GM12878 (cell line): ENCODE measurements at regions not wholly inside any gene's neighbourhood (a gene's known extent, or its start where the extent isn't known, plus 50 kb on each side); places are given as distances from the start of the nearest gene placed in this dataset.

Experiments
- ASH2L ChIP-seq: fragments of 300-600, 200-600 bp; sonication (generic); IDR thresholded peaks from 2 replicates; pipeline ENCODE4 v1.6.1; 2017; ENCODE audit warnings: low read depth, mild to moderate bottlenecking, borderline replicate concordance
- BHLHE40 ChIP-seq, 2 experiments: fragments of 450-650 bp in 1 of 2; IDR thresholded peaks; 2 replicates each; pipeline ENCODE4 v1.6.1; 2011 to 2017; ENCODE audit warnings: low read depth in 2 of 2, borderline replicate concordance in 1 of 2, improper control_type of control experiment in 1 of 2, low read length in 1 of 2, mild to moderate bottlenecking in 1 of 2
- KDM1A ChIP-seq: fragments of 200-600 bp; sonication (generic); IDR thresholded peaks from 2 replicates; pipeline ENCODE4 v1.6.1; 2016; ENCODE audit warnings: borderline replicate concordance
- MXI1 ChIP-seq: fragments of 150-350 bp; IDR thresholded peaks from 2 replicates; pipeline ENCODE4 v1.6.1; 2011; ENCODE audit warnings: low read depth, mild to moderate bottlenecking, inconsistent platforms, low read length, improper control_type of control experiment
- SIN3A ChIP-seq: IDR thresholded peaks from 2 replicates; pipeline ENCODE4 v1.6.1; 2012; ENCODE audit warnings: low read depth, low read length, improper control_type of control experiment
- SIX5 ChIP-seq: IDR thresholded peaks from 2 replicates; pipeline ENCODE4 v1.6.1; 2011; ENCODE audit warnings: mild to moderate bottlenecking, low read depth, low read length, moderate library complexity; ENCODE audit not compliant: severe bottlenecking
- WRNIP1 ChIP-seq: IDR thresholded peaks from 2 replicates; pipeline ENCODE4 v1.6.1; 2011; ENCODE audit warnings: low read depth, low read length, improper control_type of control experiment, borderline replicate concordance
- TF ChIP-seq, protein P1 (sequence below): IDR thresholded peaks from 2 replicates; pipeline ENCODE4 v1.6.1; 2012; ENCODE audit warnings: mild to moderate bottlenecking, low read depth, low read length
- TF ChIP-seq, protein P2 (sequence below): fragments of 450-650 bp; IDR thresholded peaks from 2 replicates; pipeline ENCODE4 v1.6.1; 2017; ENCODE audit warnings: mild to moderate bottlenecking, low read depth, inconsistent platforms; ENCODE audit not compliant: poor library complexity, severe bottlenecking
- TF ChIP-seq, protein P3 (sequence below), 3 experiments: IDR thresholded peaks in 2 of 3; conservative IDR thresholded peaks in 1 of 3; 2 replicates each; pipeline ENCODE4 v1.5.1; 2011; ENCODE audit warnings: low read depth in 3 of 3, low read length in 3 of 3, mild to moderate bottlenecking in 3 of 3, control low read depth in 2 of 3, moderate library complexity in 2 of 3, inconsistent platforms in 1 of 3, mixed read lengths in 1 of 3; ENCODE audit not compliant: control insufficient read depth in 2 of 3, insufficient read depth in 1 of 3; ENCODE audit errors: extremely low read depth in 1 of 3
- TF ChIP-seq, protein P4 (sequence below): IDR thresholded peaks from 2 replicates; pipeline ENCODE4 v1.6.1; 2011; ENCODE audit warnings: low read depth, mild to moderate bottlenecking, low read length, moderate library complexity, borderline replicate concordance; ENCODE audit errors: extremely low read depth

DNA sequence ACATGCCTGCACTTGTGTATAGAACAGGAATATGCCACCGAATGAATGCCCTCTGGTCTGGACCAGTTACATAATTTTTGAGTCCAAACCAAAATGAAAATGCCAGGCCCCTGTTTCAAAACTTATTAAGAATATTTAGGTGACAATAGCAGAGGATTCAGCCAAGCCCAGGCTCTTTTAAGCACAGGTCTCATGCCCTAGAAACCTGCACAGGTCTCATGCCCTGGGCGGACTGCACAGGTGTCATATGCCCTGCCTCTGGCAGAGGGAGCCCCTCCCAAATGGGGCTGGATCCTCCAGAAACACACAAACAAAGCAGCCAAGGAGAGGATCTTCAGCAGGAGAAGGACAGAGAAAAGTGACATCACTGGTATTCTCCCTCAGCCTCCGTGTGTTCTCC, 605.4 kb upstream of the NRP1 start:
- TF ChIP-seq, protein P1, sequence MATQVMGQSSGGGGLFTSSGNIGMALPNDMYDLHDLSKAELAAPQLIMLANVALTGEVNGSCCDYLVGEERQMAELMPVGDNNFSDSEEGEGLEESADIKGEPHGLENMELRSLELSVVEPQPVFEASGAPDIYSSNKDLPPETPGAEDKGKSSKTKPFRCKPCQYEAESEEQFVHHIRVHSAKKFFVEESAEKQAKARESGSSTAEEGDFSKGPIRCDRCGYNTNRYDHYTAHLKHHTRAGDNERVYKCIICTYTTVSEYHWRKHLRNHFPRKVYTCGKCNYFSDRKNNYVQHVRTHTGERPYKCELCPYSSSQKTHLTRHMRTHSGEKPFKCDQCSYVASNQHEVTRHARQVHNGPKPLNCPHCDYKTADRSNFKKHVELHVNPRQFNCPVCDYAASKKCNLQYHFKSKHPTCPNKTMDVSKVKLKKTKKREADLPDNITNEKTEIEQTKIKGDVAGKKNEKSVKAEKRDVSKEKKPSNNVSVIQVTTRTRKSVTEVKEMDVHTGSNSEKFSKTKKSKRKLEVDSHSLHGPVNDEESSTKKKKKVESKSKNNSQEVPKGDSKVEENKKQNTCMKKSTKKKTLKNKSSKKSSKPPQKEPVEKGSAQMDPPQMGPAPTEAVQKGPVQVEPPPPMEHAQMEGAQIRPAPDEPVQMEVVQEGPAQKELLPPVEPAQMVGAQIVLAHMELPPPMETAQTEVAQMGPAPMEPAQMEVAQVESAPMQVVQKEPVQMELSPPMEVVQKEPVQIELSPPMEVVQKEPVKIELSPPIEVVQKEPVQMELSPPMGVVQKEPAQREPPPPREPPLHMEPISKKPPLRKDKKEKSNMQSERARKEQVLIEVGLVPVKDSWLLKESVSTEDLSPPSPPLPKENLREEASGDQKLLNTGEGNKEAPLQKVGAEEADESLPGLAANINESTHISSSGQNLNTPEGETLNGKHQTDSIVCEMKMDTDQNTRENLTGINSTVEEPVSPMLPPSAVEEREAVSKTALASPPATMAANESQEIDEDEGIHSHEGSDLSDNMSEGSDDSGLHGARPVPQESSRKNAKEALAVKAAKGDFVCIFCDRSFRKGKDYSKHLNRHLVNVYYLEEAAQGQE: no peak
- TF ChIP-seq BHLHE40 (IDR thresholded peaks at IDR 0.05; ENCODE audit: borderline replicate concordance in 1 of 2, low read depth in 2 of 2, low read length in 1 of 2) (no peak), SIX5 (no peak), MXI1 (no peak), WRNIP1 (no peak), ASH2L (no peak), SIN3A (no peak), KDM1A (no peak)
- TF ChIP-seq, protein P2, sequence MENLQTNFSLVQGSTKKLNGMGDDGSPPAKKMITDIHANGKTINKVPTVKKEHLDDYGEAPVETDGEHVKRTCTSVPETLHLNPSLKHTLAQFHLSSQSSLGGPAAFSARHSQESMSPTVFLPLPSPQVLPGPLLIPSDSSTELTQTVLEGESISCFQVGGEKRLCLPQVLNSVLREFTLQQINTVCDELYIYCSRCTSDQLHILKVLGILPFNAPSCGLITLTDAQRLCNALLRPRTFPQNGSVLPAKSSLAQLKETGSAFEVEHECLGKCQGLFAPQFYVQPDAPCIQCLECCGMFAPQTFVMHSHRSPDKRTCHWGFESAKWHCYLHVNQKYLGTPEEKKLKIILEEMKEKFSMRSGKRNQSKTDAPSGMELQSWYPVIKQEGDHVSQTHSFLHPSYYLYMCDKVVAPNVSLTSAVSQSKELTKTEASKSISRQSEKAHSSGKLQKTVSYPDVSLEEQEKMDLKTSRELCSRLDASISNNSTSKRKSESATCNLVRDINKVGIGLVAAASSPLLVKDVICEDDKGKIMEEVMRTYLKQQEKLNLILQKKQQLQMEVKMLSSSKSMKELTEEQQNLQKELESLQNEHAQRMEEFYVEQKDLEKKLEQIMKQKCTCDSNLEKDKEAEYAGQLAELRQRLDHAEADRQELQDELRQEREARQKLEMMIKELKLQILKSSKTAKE: no peak
- TF ChIP-seq, protein P3, sequence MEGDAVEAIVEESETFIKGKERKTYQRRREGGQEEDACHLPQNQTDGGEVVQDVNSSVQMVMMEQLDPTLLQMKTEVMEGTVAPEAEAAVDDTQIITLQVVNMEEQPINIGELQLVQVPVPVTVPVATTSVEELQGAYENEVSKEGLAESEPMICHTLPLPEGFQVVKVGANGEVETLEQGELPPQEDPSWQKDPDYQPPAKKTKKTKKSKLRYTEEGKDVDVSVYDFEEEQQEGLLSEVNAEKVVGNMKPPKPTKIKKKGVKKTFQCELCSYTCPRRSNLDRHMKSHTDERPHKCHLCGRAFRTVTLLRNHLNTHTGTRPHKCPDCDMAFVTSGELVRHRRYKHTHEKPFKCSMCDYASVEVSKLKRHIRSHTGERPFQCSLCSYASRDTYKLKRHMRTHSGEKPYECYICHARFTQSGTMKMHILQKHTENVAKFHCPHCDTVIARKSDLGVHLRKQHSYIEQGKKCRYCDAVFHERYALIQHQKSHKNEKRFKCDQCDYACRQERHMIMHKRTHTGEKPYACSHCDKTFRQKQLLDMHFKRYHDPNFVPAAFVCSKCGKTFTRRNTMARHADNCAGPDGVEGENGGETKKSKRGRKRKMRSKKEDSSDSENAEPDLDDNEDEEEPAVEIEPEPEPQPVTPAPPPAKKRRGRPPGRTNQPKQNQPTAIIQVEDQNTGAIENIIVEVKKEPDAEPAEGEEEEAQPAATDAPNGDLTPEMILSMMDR (IDR thresholded peaks at IDR 0.05 in 2 of 3, conservative IDR thresholded peaks at IDR 0.05 in 1 of 3; ENCODE audit: control insufficient read depth in 2 of 3, extremely low read depth in 1 of 3, insufficient read depth in 1 of 3, low read depth in 3 of 3, low read length in 3 of 3): no peak
- TF ChIP-seq, protein P4, sequence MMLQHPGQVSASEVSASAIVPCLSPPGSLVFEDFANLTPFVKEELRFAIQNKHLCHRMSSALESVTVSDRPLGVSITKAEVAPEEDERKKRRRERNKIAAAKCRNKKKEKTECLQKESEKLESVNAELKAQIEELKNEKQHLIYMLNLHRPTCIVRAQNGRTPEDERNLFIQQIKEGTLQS: no peak
